GM23248 (cell line): ENCODE measurements at regions not wholly inside any gene's neighbourhood (a gene's known extent, or its start where the extent isn't known, plus 50 kb on each side); places are given as distances from the start of the nearest gene placed in this dataset.

ENCODE experiments used
- EZH2 ChIP-seq: fragments of 200-600 bp; sonication (generic); IDR thresholded peaks from 2 replicates; pipeline ENCODE4 v1.6.1; 2018; ENCODE audit warnings: antibody characterized with exemption, mild to moderate bottlenecking; ENCODE audit not compliant: insufficient read depth, poor library complexity, severe bottlenecking
- EZH2phosphoT487 ChIP-seq: fragments of 200-600 bp; sonication (generic); IDR thresholded peaks from 2 replicates; pipeline ENCODE4 v1.6.1; 2018; ENCODE audit warnings: antibody characterized with exemption, moderate library complexity, mild to moderate bottlenecking, low read depth; ENCODE audit not compliant: insufficient read depth

DNA sequence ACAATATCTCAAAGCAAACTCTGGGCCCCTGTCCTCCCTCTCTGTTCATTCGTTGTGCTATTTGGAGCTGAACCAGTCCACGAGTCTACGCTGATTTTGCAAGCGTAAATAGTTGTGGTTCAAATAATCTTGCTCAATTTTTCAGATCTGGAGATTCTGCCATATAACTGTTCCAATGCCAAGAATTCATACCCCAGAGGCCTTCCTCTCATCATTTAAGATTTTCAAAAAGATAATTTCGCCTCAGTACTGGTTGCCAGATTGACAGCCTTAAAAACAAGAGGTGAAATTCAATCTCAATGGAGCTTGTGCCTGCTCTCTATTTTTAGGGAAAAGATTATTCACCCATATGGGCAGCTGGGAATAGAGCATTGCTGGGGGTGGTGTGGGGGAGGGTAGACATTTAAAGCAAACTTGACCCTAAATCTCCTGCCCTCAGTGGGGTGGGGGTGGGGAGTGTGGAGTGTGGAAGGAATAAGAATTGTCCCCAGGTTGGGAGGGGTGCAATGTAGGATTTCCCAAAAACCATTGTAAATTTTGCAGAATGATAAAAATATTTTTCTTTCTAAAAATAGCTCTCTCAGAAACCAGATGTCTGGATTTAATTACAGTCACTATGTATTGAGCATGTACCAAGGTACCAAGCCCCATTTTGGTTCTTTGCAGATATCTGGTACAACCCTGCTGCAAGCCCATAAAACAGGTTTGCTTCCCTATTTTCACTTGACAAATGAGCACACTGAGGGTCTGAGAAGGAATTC is 104.7 kb upstream of the EEPD1 start:
- TF ChIP-seq EZH2 (no peak), EZH2phosphoT487 (0 out of 2 replicates have a peak, but pooled peaks have one; percentile 68)
